ENCODE measurements at regions not wholly inside any gene's neighbourhood (a gene's known extent, or its start where the extent isn't known, plus 50 kb on each side); places are given as distances from the start of the nearest gene placed in this dataset.

GRCh38 chr4:173801361-173801760 is 271.3 kb upstream of the HAND2 start:
- no peak overlapping the region for H2AFZ ChIP-seq (ENCODE audit: low read length)
- H3K27ac ChIP-seq (ENCODE audit: low read depth, low read length) = no peak overlapping the region
- no peaks in the 10 kb centered on the region for H3K9me3 ChIP-seq (ENCODE audit: low read depth, low read length)
- no peaks in the 10 kb centered on the region for H3K79me2 ChIP-seq (ENCODE audit: insufficient read depth, low read length)
- no peak overlapping the region for H3K4me3 ChIP-seq (ENCODE audit: insufficient read depth, low read length)
- H3K27me3 ChIP-seq (ENCODE audit: insufficient read depth, low read length) = no peaks in the 10 kb centered on the region
- no peak for DNase-seq (ENCODE audit: insufficient read length, low spot score, missing footprints)
- no peaks in the 10 kb centered on the region for H4K20me1 ChIP-seq (ENCODE audit: insufficient read depth, low read length)
- TF ChIP-seq, protein P1, sequence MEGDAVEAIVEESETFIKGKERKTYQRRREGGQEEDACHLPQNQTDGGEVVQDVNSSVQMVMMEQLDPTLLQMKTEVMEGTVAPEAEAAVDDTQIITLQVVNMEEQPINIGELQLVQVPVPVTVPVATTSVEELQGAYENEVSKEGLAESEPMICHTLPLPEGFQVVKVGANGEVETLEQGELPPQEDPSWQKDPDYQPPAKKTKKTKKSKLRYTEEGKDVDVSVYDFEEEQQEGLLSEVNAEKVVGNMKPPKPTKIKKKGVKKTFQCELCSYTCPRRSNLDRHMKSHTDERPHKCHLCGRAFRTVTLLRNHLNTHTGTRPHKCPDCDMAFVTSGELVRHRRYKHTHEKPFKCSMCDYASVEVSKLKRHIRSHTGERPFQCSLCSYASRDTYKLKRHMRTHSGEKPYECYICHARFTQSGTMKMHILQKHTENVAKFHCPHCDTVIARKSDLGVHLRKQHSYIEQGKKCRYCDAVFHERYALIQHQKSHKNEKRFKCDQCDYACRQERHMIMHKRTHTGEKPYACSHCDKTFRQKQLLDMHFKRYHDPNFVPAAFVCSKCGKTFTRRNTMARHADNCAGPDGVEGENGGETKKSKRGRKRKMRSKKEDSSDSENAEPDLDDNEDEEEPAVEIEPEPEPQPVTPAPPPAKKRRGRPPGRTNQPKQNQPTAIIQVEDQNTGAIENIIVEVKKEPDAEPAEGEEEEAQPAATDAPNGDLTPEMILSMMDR (IDR thresholded peaks at IDR 0.05; ENCODE audit: extremely low read depth, low read depth, low read length) = no peak
- H3K36me3 ChIP-seq (ENCODE audit: insufficient read depth, low read length) = no peaks in the 10 kb centered on the region
- no peak overlapping the region for H3K4me2 ChIP-seq (ENCODE audit: insufficient read depth, low read length)
- no peaks in the 10 kb centered on the region for H3K4me1 ChIP-seq (ENCODE audit: insufficient read depth, low read length)

GRCh38 chr4:173797296-173797695 is 267.3 kb upstream of the HAND2 start:
- peak overlapping the region; percentile 63 for H2AFZ ChIP-seq (ENCODE audit: low read length)
- no peaks in the 10 kb centered on the region for H3K36me3 ChIP-seq (ENCODE audit: insufficient read depth, low read length)
- DNase-seq (ENCODE audit: insufficient read length, low spot score, missing footprints) = no peak
- H3K4me1 ChIP-seq (ENCODE audit: insufficient read depth, low read length) = no peaks in the 10 kb centered on the region
- H3K27me3 ChIP-seq (ENCODE audit: insufficient read depth, low read length) = no peaks in the 10 kb centered on the region
- no peak overlapping the region for H3K27ac ChIP-seq (ENCODE audit: low read depth, low read length)
- H3K9me3 ChIP-seq (ENCODE audit: low read depth, low read length) = no peaks in the 10 kb centered on the region
- H3K4me2 ChIP-seq (ENCODE audit: insufficient read depth, low read length) = no peak overlapping the region
- H3K79me2 ChIP-seq (ENCODE audit: insufficient read depth, low read length) = no peaks in the 10 kb centered on the region
- TF ChIP-seq, protein P1 (IDR thresholded peaks at IDR 0.05; ENCODE audit: extremely low read depth, low read depth, low read length) = no peak
- H4K20me1 ChIP-seq (ENCODE audit: insufficient read depth, low read length) = no peaks in the 10 kb centered on the region
- no peak overlapping the region for H3K4me3 ChIP-seq (ENCODE audit: insufficient read depth, low read length)

DNA sequence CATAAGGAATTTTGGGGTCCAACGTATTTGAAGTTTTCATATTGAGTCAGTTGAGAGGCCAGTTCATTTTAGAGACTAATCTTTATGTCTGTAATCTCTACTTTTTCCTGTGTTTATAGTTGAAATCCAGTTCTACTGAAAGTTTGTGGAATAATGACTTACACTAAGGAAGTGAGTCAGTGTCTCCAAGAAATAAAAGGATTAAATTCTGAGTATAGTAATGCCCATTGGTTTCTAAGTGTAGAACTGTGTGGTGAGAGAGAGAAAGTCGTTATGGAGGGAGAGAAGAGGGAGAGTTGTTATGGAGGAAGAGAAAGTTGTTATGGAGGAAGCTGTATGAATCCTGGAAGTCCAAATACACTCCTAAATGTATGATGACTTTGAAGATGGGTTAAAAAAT is 264.6 kb upstream of the HAND2 start:
- H3K4me2 ChIP-seq (ENCODE audit: insufficient read depth, low read length) = peak overlapping the region; percentile 37

DNA sequence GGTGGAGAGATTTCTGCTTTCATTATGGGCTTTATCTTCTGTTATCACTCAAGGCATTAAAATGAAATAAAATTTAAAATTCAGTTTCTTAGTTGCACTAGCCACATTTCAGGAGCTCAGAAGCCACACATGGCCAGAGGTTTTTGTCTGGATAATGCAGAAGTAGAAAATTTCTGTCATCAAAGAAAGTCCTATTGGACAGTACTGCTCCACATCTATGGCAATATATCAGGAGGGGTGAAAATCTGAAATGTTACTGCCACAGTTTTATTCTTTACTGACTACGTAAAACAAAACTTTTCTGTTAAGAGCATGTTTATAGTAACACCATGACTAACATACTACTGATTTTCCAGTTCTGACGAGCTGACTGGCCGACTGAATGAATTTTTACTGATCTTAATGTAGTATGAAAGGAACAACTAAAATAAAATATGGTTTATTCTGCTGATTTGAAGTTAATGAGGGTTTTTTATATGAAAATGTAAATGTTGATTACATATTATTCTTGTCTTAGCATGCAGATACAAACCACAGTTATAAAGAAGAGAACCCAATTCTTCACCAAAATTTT is 264.0 kb upstream of the HAND2 start:
- H3K27me3 ChIP-seq (ENCODE audit: insufficient read depth, low read length) = no peaks in the 10 kb centered on the region
- peak overlapping the region; percentile 71 for H2AFZ ChIP-seq (ENCODE audit: low read length)
- peak overlapping the region; percentile 11 for H3K4me3 ChIP-seq (ENCODE audit: insufficient read depth, low read length)
- no peaks in the 10 kb centered on the region for H3K36me3 ChIP-seq (ENCODE audit: insufficient read depth, low read length)
- no peaks in the 10 kb centered on the region for H3K4me1 ChIP-seq (ENCODE audit: insufficient read depth, low read length)
- H4K20me1 ChIP-seq (ENCODE audit: insufficient read depth, low read length) = no peaks in the 10 kb centered on the region
- H3K9me3 ChIP-seq (ENCODE audit: low read depth, low read length) = no peaks in the 10 kb centered on the region
- H3K4me2 ChIP-seq (ENCODE audit: insufficient read depth, low read length) = peak overlapping the region; percentile 37
- TF ChIP-seq, protein P1 (IDR thresholded peaks at IDR 0.05; ENCODE audit: extremely low read depth, low read depth, low read length) = no peak
- peak overlapping the region; percentile 58 for H3K27ac ChIP-seq (ENCODE audit: low read depth, low read length)
- peak; percentile 56 for DNase-seq (ENCODE audit: insufficient read length, low spot score, missing footprints)
- no peaks in the 10 kb centered on the region for H3K79me2 ChIP-seq (ENCODE audit: insufficient read depth, low read length)

More for the DNA sequence above, 264.6 kb upstream of the HAND2 start:
- Histone ChIP-seq H3K4me3 (ENCODE audit: insufficient read depth, low read length) (peak overlapping the region; percentile 11), H2AFZ (ENCODE audit: low read length) (peak overlapping the region; percentile 71), H3K36me3 (ENCODE audit: insufficient read depth, low read length) (no peaks in the 10 kb centered on the region), H4K20me1 (ENCODE audit: insufficient read depth, low read length) (no peaks in the 10 kb centered on the region), H3K27me3 (ENCODE audit: insufficient read depth, low read length) (no peaks in the 10 kb centered on the region), H3K4me1 (ENCODE audit: insufficient read depth, low read length) (no peaks in the 10 kb centered on the region), H3K79me2 (ENCODE audit: insufficient read depth, low read length) (no peaks in the 10 kb centered on the region), H3K27ac (ENCODE audit: low read depth, low read length) (peak overlapping the region; percentile 58), H3K9me3 (ENCODE audit: low read depth, low read length) (no peaks in the 10 kb centered on the region)
- TF ChIP-seq, protein P1 (IDR thresholded peaks at IDR 0.05; ENCODE audit: extremely low read depth, low read depth, low read length) = no peak
- DNase-seq (ENCODE audit: insufficient read length, low spot score, missing footprints) = peak; percentile 44
